22Rv1 (cell line): ENCODE measurements at regions not wholly inside any gene's neighbourhood (a gene's known extent, or its start where the extent isn't known, plus 50 kb on each side); places are given as distances from the start of the nearest gene placed in this dataset.
A peak's percentile ranks its signal among the peaks of the same experiment; 100 is the strongest.

Experiments used
- H3K27ac ChIP-seq: fragments of 450-650 bp; 2 replicates; pipeline ENCODE4 v1.5.1; 2017
- ZFX ChIP-seq: fragments of 450-650 bp; IDR thresholded peaks from 2 replicates; pipeline ENCODE4 v1.6.1; 2017; ENCODE audit warnings: antibody characterized with exemption, borderline replicate concordance
- TF ChIP-seq, protein P1 (sequence below): fragments of 450-650 bp; IDR thresholded peaks from 2 replicates; pipeline ENCODE4 v1.5.1; 2017; ENCODE audit warnings: mild to moderate bottlenecking

DNA sequence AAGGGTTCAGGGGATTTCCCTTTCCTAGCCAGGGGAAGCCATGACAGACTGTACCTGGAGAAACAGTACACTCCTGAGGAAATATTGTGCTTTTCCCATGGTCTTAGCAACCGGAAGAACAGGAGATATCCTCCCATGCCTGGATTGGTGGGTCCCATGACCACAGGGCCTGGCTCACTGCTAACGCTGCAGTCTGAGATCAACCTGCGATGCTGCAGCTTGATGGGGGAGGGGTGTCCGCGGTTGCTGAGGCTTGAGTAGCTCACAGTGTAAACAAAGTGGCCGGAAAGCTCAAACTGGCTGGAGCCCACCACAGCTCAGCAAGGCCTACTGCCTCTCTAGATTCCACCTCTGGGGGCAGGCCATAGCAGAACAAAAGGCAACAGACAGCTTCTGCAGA, 819.5 kb downstream of the TECRL start:
- H3K27ac ChIP-seq = no peak overlapping the region
- no peak for TF ChIP-seq ZFX
- TF ChIP-seq, protein P1, sequence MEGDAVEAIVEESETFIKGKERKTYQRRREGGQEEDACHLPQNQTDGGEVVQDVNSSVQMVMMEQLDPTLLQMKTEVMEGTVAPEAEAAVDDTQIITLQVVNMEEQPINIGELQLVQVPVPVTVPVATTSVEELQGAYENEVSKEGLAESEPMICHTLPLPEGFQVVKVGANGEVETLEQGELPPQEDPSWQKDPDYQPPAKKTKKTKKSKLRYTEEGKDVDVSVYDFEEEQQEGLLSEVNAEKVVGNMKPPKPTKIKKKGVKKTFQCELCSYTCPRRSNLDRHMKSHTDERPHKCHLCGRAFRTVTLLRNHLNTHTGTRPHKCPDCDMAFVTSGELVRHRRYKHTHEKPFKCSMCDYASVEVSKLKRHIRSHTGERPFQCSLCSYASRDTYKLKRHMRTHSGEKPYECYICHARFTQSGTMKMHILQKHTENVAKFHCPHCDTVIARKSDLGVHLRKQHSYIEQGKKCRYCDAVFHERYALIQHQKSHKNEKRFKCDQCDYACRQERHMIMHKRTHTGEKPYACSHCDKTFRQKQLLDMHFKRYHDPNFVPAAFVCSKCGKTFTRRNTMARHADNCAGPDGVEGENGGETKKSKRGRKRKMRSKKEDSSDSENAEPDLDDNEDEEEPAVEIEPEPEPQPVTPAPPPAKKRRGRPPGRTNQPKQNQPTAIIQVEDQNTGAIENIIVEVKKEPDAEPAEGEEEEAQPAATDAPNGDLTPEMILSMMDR = no peak

DNA sequence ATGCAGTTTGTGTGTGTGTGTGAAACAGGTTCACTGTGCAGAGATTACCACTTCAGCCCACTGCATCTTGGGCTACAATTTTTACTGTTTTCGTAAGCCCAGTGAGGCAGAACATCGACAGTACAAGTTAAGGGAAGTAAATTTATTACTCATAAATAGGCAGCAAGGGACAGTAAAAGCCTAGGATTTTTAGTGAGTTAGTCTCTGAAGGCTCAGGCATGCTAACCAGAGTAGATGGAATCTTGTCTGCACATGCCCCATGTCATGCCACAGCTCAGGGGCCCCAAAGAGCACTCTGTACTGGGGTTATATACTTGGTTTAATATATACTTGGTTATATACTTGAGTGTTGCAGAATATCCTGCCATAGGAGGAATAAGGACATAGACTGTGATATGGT, 825.7 kb downstream of the TECRL start:
- TF ChIP-seq, protein P1 = no peak
- TF ChIP-seq ZFX = no peak
- H3K27ac ChIP-seq = no peak overlapping the region

DNA sequence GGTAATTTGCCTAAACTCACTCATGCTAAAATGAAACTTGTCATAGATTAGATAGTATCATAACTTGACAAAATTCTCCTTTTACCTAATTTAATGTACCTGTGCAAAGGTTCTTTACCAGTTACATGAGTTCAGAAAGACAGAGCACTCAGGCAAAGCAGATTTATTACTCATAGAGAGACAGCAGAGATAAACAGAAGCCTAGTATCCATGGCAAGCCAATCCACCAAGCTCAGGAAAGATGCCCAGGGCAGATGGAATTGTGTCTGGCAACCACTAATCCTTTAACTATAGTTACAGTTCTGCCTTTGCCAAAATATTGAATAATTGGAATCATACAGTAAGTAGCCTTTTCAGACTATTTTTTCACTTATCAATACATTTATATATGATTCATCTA, 826.2 kb downstream of the TECRL start:
- TF ChIP-seq, protein P1 = no peak
- TF ChIP-seq ZFX = no peak

DNA sequence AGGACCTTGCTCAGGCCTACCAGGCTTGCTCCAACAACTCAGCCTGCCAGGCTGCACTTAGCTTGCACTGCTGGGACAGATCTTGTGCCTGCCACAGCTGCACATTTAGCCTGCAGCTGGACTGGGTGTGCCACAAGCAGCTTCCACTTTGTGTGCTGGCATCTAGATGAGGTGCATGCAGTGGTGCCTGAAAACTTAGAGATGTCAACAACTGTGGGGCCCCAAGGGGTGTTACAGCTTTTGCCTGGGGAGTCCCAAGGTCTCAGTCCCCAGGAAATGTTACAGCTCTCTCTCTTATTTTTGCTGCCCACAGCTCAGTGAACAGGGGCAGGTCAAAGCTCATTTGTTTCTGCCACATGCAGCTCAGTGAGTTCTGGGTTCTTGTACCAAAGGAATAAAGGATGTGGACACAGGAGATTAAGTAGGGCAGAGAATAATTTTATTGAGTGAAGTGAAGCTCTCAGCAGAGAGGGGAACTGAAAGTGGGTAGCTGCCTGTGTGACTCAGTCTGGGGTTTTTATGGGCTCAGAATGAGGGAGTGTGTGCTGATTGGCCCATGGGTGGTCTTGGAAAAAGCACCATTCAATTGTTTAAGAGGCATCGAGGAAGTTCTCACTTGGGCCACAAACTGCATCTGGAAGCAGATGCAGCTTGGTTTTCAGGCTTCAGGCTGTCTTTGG, 828.3 kb downstream of the TECRL start:
- TF ChIP-seq ZFX = no peak
- TF ChIP-seq, protein P1 = no peak
- H3K27ac ChIP-seq = no peak overlapping the region

More for the DNA sequence above, 826.2 kb downstream of the TECRL start:
- H3K27ac ChIP-seq = no peak overlapping the region

DNA sequence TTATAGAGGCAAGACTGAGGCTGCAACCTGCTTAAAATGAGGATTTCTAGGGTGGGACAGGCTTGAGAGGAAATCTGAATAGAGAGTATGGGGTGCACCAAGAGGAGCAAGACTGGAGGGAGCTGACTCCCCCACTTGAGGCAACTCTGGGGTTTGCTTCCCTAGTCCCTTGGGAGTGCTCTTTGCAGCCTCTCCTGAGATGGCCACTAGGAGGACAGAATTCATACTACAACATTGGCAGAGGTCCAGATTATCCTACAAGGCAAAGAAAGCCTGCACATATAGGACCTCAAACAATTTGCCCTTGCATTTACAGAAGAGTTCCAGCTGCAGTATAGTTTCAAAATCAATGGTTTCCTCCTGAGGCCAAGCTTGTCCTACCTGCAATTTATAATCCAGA, 830.9 kb downstream of the TECRL start:
- TF ChIP-seq ZFX = no peak
- TF ChIP-seq, protein P1 = peak; percentile 34
- no peak overlapping the region for H3K27ac ChIP-seq

DNA sequence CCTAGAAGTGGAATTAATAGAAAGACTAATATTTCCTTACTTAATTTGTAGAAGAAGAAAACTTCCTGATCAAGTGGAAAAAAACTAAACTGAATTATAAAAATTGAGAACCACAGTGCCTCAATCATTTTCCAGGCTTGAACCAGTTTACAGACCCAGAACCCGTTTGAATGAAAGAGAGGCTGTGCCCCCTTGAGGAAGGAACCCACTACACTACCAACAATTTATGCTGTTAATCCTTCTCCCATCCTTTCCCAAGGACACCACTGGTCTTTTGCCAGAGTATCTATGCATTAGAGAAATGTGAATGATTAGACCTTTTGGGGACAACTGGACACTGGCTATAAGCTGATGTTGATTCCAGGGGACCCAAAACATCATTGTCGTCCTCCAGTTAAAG, 842.6 kb downstream of the TECRL start:
- no peak overlapping the region for H3K27ac ChIP-seq
- TF ChIP-seq ZFX = no peak
- TF ChIP-seq, protein P1 = no peak

DNA sequence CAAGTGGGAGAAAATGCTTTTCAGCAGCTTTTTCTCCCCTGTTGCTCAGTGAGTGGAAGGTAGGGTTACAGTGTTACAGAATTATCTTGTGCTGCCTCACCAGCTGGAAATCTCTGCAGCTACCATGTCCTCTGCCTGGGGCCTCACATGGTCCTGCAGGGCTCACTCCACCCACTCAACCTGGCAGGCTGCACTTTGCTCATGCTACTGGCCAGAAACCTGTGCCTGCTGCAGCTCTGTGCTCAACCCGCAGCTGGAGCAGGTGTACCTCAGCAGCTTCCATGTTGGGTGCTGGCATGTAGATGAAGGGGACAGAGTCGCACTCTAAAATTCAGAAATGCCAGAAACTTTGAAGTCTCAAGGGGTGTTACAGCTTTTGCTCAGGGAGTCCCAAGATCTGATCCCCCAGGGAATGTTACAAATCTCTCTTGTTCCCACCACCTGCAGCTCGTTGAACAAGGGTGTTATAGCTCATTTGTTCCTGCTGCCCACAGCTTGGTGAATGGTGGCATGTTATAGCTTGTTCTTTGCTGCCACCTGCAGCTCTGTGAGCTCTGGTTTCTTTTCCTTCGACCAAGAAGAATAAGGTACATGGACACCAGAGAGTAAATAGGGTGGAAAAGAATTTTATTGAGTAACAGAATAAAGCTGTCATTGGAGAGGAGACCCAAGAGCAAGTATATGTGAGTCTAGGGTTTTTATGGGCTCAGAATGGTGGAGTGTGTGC, 845.8 kb downstream of the TECRL start:
- H3K27ac ChIP-seq = no peak overlapping the region

More for the DNA sequence above, 845.8 kb downstream of the TECRL start:
- no peak for TF ChIP-seq ZFX
- TF ChIP-seq, protein P1 = peak; percentile 38; the same call in 1 of the 2 replicates
